Esophagus muscularis mucosa (tissue), 4 donors: ENCODE measurements at regions not wholly inside any gene's neighbourhood (a gene's known extent, or its start where the extent isn't known, plus 50 kb on each side); places are given as distances from the start of the nearest gene placed in this dataset.

Experiments
- DNase-seq: peaks from one replicate; pipeline ENCODE4 v3.0.0-alpha.2; 2017; ENCODE audit errors: extremely low spot score
- H3K27ac ChIP-seq, 4 donors: fragments of 200-600 bp; sonication (generic); replicated peaks in 1 of 4; 1 replicate in 3 of 4; 2 replicates in 1 of 4; pipeline ENCODE4 v1.5.1; 2016 to 2019; ENCODE audit warnings: mild to moderate bottlenecking in 1 of 4
- H3K27me3 ChIP-seq, 4 donors: fragments of 200-600 bp; sonication (generic); one replicate each; pipeline versions ENCODE4 v1.5.1 to v1.6.0; 2016 to 2019
- H3K36me3 ChIP-seq, 4 donors: fragments of 200-600 bp; sonication (generic); one replicate each; pipeline ENCODE4 v1.5.1; 2016 to 2019
- H3K4me1 ChIP-seq, 4 donors: fragments of 200-600 bp; sonication (generic); one replicate each; pipeline ENCODE4 v1.5.1; 2016 to 2019
- H3K4me3 ChIP-seq, 4 donors: fragments of 200-600 bp; sonication (generic); 1 replicate in 2 of 4; 2 replicates in 2 of 4; pipeline ENCODE4 v1.5.1; 2016 to 2019; ENCODE audit warnings: mild to moderate bottlenecking in 4 of 4, moderate library complexity in 1 of 4
- H3K9me3 ChIP-seq, 4 donors: fragments of 200-600 bp; sonication (generic); 1 replicate in 3 of 4; 2 replicates in 1 of 4; pipeline ENCODE4 v1.5.1; 2016 to 2019
- CTCF ChIP-seq, 3 experiments: fragments of 200-600 bp in 2 of 3; fragments of 450-650 bp in 1 of 3; sonication (generic) in 2 of 3; IDR thresholded peaks; one replicate each; pipeline ENCODE4 v1.5.1; 2017 to 2019; ENCODE audit warnings: antibody characterized with exemption in 3 of 3, mild to moderate bottlenecking in 2 of 3, moderate library complexity in 1 of 3
- EP300 ChIP-seq: sonication (generic); formaldehyde crosslinking; IDR thresholded peaks from one replicate; pipeline ENCODE4 v1.6.1; 2017; ENCODE audit warnings: antibody characterized with exemption
- POLR2A ChIP-seq: fragments of 450-650 bp; IDR thresholded peaks from one replicate; pipeline ENCODE4 v1.6.1; 2017; ENCODE audit warnings: antibody characterized with exemption, moderate library complexity, mild to moderate bottlenecking, low read depth
- POLR2AphosphoS5 ChIP-seq, 2 donors: sonication (generic); formaldehyde crosslinking; IDR thresholded peaks; one replicate each; pipeline ENCODE4 v1.6.1; 2017; ENCODE audit warnings: antibody characterized with exemption in 2 of 2
- WGBS: methylation state at CpG from one replicate; pipeline ENCODE4 v1.1.5; 2018; 5-methylcytosine and 5-hydroxymethylcytosine counted together
- intact Hi-C: fragments of 100-400 bp; cut with DNase I; formaldehyde crosslinking; loops from one replicate; pipeline ENCODE4 v1.15.1; 2023

- 69% methylated on average over 5 of the region's 5 CpGs for WGBS
- Histone ChIP-seq H3K36me3 (no peaks in the 10 kb centered on the region), H3K4me1 (no peaks in the 10 kb centered on the region), H3K4me3 (no peak overlapping the region), H3K27ac (no peak overlapping the region), H3K9me3 (no peaks in the 10 kb centered on the region), H3K27me3 (no peaks in the 10 kb centered on the region)
- DNase-seq: no peak
- intact Hi-C loops: no loop called here
- TF ChIP-seq CTCF (IDR thresholded peaks at IDR 0.05) (no peak), POLR2A (no peak), EP300 (no peak), POLR2AphosphoS5 (IDR thresholded peaks at IDR 0.05) (no peak)
These were observed 1140.8 kb upstream of the CELF4 start for GRCh38 chr18:38706373-38706772.

- Histone ChIP-seq H3K9me3 (no peaks in the 10 kb centered on the region), H3K36me3 (no peaks in the 10 kb centered on the region), H3K4me3 (no peak overlapping the region), H3K4me1 (no peaks in the 10 kb centered on the region), H3K27ac (no peak overlapping the region), H3K27me3 (no peaks in the 10 kb centered on the region)
- TF ChIP-seq POLR2AphosphoS5 (IDR thresholded peaks at IDR 0.05) (no peak), CTCF (IDR thresholded peaks at IDR 0.05) (no peak), EP300 (no peak), POLR2A (no peak)
- WGBS: 85% methylated on average over 2 of the region's 2 CpGs
- no peak for DNase-seq
- intact Hi-C loops: no loop called here
These were observed 1132.5 kb upstream of the CELF4 start for GRCh38 chr18:38698088-38698487.

GRCh38 chr18:38695559-38696280 is 1130.1 kb upstream of the CELF4 start:
- Histone ChIP-seq H3K27me3 (no peaks in the 10 kb centered on the region), H3K4me1 (no peaks in the 10 kb centered on the region), H3K4me3 (no peak overlapping the region), H3K36me3 (no peaks in the 10 kb centered on the region), H3K27ac (no peak overlapping the region), H3K9me3 (no peaks in the 10 kb centered on the region)
- TF ChIP-seq CTCF (IDR thresholded peaks at IDR 0.05): no peak
- no peak for TF ChIP-seq POLR2A
- no peak for TF ChIP-seq EP300
- TF ChIP-seq POLR2AphosphoS5 (IDR thresholded peaks at IDR 0.05): no peak
- intact Hi-C loops: no loop called here
- DNase-seq: no peak
- 83% methylated on average over 5 of the region's 5 CpGs for WGBS

GRCh38 chr18:38693104-38693503 is 1127.5 kb upstream of the CELF4 start:
- 59% methylated on average over 5 of the region's 5 CpGs for WGBS
- TF ChIP-seq POLR2A (no peak), CTCF (IDR thresholded peaks at IDR 0.05) (no peak), POLR2AphosphoS5 (IDR thresholded peaks at IDR 0.05) (no peak), EP300 (no peak)
- no peak overlapping the region for H3K27ac ChIP-seq
- intact Hi-C loops: no loop called here
- H3K27me3 ChIP-seq: no peaks in the 10 kb centered on the region
- DNase-seq: no peak
- H3K9me3 ChIP-seq: no peaks in the 10 kb centered on the region
- no peaks in the 10 kb centered on the region for H3K36me3 ChIP-seq
- no peaks in the 10 kb centered on the region for H3K4me1 ChIP-seq
- no peak overlapping the region for H3K4me3 ChIP-seq

- no peak for DNase-seq
- intact Hi-C loops: no loop called here
- 59% methylated on average over 6 of the region's 6 CpGs for WGBS
- no peak overlapping the region for H3K4me3 ChIP-seq
- no peak overlapping the region for H3K27ac ChIP-seq
- no peak for TF ChIP-seq CTCF (IDR thresholded peaks at IDR 0.05)
- no peak for TF ChIP-seq POLR2A
- no peak for TF ChIP-seq EP300
- no peak for TF ChIP-seq POLR2AphosphoS5 (IDR thresholded peaks at IDR 0.05)
- no peaks in the 10 kb centered on the region for H3K9me3 ChIP-seq
- H3K27me3 ChIP-seq: no peaks in the 10 kb centered on the region
- no peaks in the 10 kb centered on the region for H3K36me3 ChIP-seq
- no peaks in the 10 kb centered on the region for H3K4me1 ChIP-seq
These were observed 1125.0 kb upstream of the CELF4 start for GRCh38 chr18:38690626-38691025.
